Right atrium auricular region (tissue), 2 donors: ENCODE measurements at regions not wholly inside any gene's neighbourhood (a gene's known extent, or its start where the extent isn't known, plus 50 kb on each side); places are given as distances from the start of the nearest gene placed in this dataset.
A peak's percentile ranks its signal among the peaks of the same experiment; 100 is the strongest.
"Not testable (repeated sequence)": the region's sequence is repeated elsewhere in the genome, so short reads cannot be mapped to it uniquely, and the experiment has no call there.

Experiments
- DNase-seq: peaks from one replicate; pipeline ENCODE4 v3.0.0-alpha.2; 2019; ENCODE audit warnings: low spot score
- H3K27ac ChIP-seq, 2 donors: fragments of 200-600 bp; sonication (generic); 1 replicate in 1 of 2; 2 replicates in 1 of 2; pipeline ENCODE4 v1.5.1; 2016 to 2019
- H3K27me3 ChIP-seq, 2 donors: fragments of 200-600 bp; sonication (generic); one replicate each; pipeline versions ENCODE4 v1.5.1 to v1.6.0; 2017 to 2019
- H3K36me3 ChIP-seq: fragments of 200-600 bp; sonication (generic); one replicate; pipeline ENCODE4 v1.5.1; 2016
- H3K4me1 ChIP-seq, 2 donors: fragments of 200-600 bp; sonication (generic); one replicate each; pipeline versions ENCODE4 v1.5.1 to v1.6.0; 2017 to 2019
- H3K4me3 ChIP-seq, 2 donors: fragments of 200-600 bp; sonication (generic); 1 replicate in 1 of 2; 2 replicates in 1 of 2; pipeline ENCODE4 v1.5.1; 2017 to 2019; ENCODE audit warnings: mild to moderate bottlenecking in 1 of 2, moderate library complexity in 1 of 2
- H3K9me3 ChIP-seq, 2 donors: fragments of 200-600 bp; sonication (generic); one replicate each; pipeline ENCODE4 v1.5.1; 2019
- CTCF ChIP-seq, 2 donors: fragments of 200-600 bp; sonication (generic); IDR thresholded peaks; one replicate each; pipeline ENCODE4 v1.5.1; 2019; ENCODE audit warnings: antibody characterized with exemption in 2 of 2

GRCh38 chr6:84569882-84570281 is 194.5 kb downstream of the TBX18 start:
- no peak for DNase-seq
- no peak for TF ChIP-seq CTCF (IDR thresholded peaks at IDR 0.05)
- no peaks in the 10 kb centered on the region for H3K4me1 ChIP-seq
- H3K27ac ChIP-seq = no peak overlapping the region
- no peaks in the 10 kb centered on the region for H3K36me3 ChIP-seq
- peaks cover 0 to 8% of the 10 kb centered on the region in 2 donors for H3K9me3 ChIP-seq
- H3K27me3 ChIP-seq = no peaks in the 10 kb centered on the region
- H3K4me3 ChIP-seq = no peak overlapping the region

GRCh38 chr6:84568971-84569370 is 195.4 kb downstream of the TBX18 start:
- TF ChIP-seq CTCF (IDR thresholded peaks at IDR 0.05) = no peak
- Histone ChIP-seq H3K27ac (no peak overlapping the region), H3K4me1 (no peaks in the 10 kb centered on the region), H3K4me3 (no peak overlapping the region), H3K9me3 (peaks cover 0 to 8% of the 10 kb centered on the region in 2 donors), H3K36me3 (no peaks in the 10 kb centered on the region), H3K27me3 (no peaks in the 10 kb centered on the region)
- DNase-seq = no peak

GRCh38 chr6:84565718-84566117 is 198.7 kb downstream of the TBX18 start:
- H3K27me3 ChIP-seq, H3K4me3 ChIP-seq, H3K27ac ChIP-seq, H3K4me1 ChIP-seq, DNase-seq, H3K36me3 ChIP-seq: not testable (repeated sequence)
- H3K9me3 ChIP-seq = peaks cover 0 to 11% of the 10 kb centered on the region in 2 donors

GRCh38 chr6:84560436-84561390 is 203.7 kb downstream of the TBX18 start:
- Histone ChIP-seq H3K4me3 (no peak overlapping the region), H3K27ac (no peak overlapping the region), H3K9me3 (peaks cover 0 to 3% of the 10 kb centered on the region in 2 donors), H3K27me3 (no peaks in the 10 kb centered on the region), H3K36me3 (no peaks in the 10 kb centered on the region), H3K4me1 (no peaks in the 10 kb centered on the region)
- DNase-seq = no peak
- TF ChIP-seq CTCF (IDR thresholded peaks at IDR 0.05) = no peak

- peaks cover 0 to 3% of the 10 kb centered on the region in 2 donors for H3K9me3 ChIP-seq
- no peaks in the 10 kb centered on the region for H3K36me3 ChIP-seq
- DNase-seq = no peak
- TF ChIP-seq CTCF (IDR thresholded peaks at IDR 0.05) = no peak
- peak overlapping the region in 1 of 2 donors; percentile 4 for H3K27ac ChIP-seq
- H3K4me3 ChIP-seq = no peak overlapping the region
- no peaks in the 10 kb centered on the region for H3K4me1 ChIP-seq
- no peaks in the 10 kb centered on the region for H3K27me3 ChIP-seq
Observed at GRCh38 chr6:84556541-84557335, 207.7 kb downstream of the TBX18 start.

- Histone ChIP-seq H3K27me3 (no peaks in the 10 kb centered on the region), H3K36me3 (no peaks in the 10 kb centered on the region), H3K9me3 (no peaks in the 10 kb centered on the region), H3K4me3 (no peak overlapping the region), H3K4me1 (no peaks in the 10 kb centered on the region), H3K27ac (no peak overlapping the region)
- no peak for TF ChIP-seq CTCF (IDR thresholded peaks at IDR 0.05)
- DNase-seq = no peak
Observed at GRCh38 chr6:84554706-84555105, 209.7 kb downstream of the TBX18 start.
